OCI-LY1 (cell line): ENCODE measurements at regions not wholly inside any gene's neighbourhood (a gene's known extent, or its start where the extent isn't known, plus 50 kb on each side); places are given as distances from the start of the nearest gene placed in this dataset.

ENCODE experiments used
- H2AFZ ChIP-seq: fragments of 200-600 bp; sonication (generic), shearing (Covaris generic); 2 replicates; pipeline ENCODE4 v1.6.0; 2014; ENCODE audit warnings: antibody characterized with exemption, mild to moderate bottlenecking, low read length
- H3F3A ChIP-seq: fragments of 200-600 bp; sonication (generic), shearing (Covaris generic); 2 replicates; pipeline ENCODE4 v1.6.0; 2014; ENCODE audit warnings: mild to moderate bottlenecking, antibody characterized with exemption, low read length, moderate library complexity; ENCODE audit not compliant: insufficient read depth
- H3K27ac ChIP-seq: fragments of 200-600 bp; sonication (generic); 2 replicates; pipeline ENCODE4 v1.5.1; 2014; ENCODE audit warnings: low read length, mixed run types, mild to moderate bottlenecking, low read depth; ENCODE audit not compliant: poor library complexity, severe bottlenecking
- H3K27me3 ChIP-seq: fragments of 200-600 bp; sonication (generic); 2 replicates; pipeline ENCODE4 v1.6.0; 2014; ENCODE audit warnings: antibody characterized with exemption, mild to moderate bottlenecking, low read length, moderate library complexity; ENCODE audit not compliant: insufficient read depth
- H3K36me3 ChIP-seq: fragments of 200-600 bp; sonication (generic); 2 replicates; pipeline ENCODE4 v1.6.1; 2014; ENCODE audit warnings: mild to moderate bottlenecking, antibody characterized with exemption, low read length, moderate library complexity, mixed read lengths; ENCODE audit not compliant: insufficient read depth
- H3K4me1 ChIP-seq: fragments of 200-600 bp; sonication (generic); 2 replicates; pipeline ENCODE4 v1.5.1; 2014; ENCODE audit warnings: mild to moderate bottlenecking, low read length, moderate library complexity; ENCODE audit not compliant: insufficient read depth, severe bottlenecking
- H3K4me2 ChIP-seq: fragments of 200-600 bp; sonication (generic), shearing (Covaris generic); 2 replicates; pipeline ENCODE4 v1.6.1; 2014; ENCODE audit warnings: low read length
- H3K4me3 ChIP-seq: fragments of 200-600 bp; sonication (generic); 2 replicates; pipeline ENCODE4 v1.5.1; 2014; ENCODE audit warnings: low read length, low read depth, mild to moderate bottlenecking, mixed read lengths; ENCODE audit not compliant: poor library complexity, severe bottlenecking
- H3K79me2 ChIP-seq: fragments of 200-600 bp; shearing (Covaris generic); 2 replicates; pipeline ENCODE4 v1.6.1; 2016; ENCODE audit warnings: mixed run types, low read length, mixed read lengths; ENCODE audit not compliant: insufficient read depth
- H3K9ac ChIP-seq: fragments of 200-600 bp; sonication (generic), shearing (Covaris generic); 2 replicates; pipeline ENCODE4 v1.6.1; 2014; ENCODE audit warnings: mild to moderate bottlenecking, low read length, mixed read lengths
- H3K9me2 ChIP-seq: fragments of 200-600 bp; sonication (generic), shearing (Covaris generic); 2 replicates; pipeline ENCODE4 v1.6.1; 2014; ENCODE audit warnings: low read depth, mild to moderate bottlenecking, low read length, mixed read lengths
- H3K9me3 ChIP-seq: fragments of 200-600 bp; shearing (Covaris generic); 2 replicates; pipeline ENCODE4 v1.6.1; 2014; ENCODE audit warnings: low read length, mixed read lengths
- H4K20me1 ChIP-seq: fragments of 200-600 bp; sonication (generic), shearing (Covaris generic); 2 replicates; pipeline ENCODE4 v1.6.0; 2016; ENCODE audit warnings: mild to moderate bottlenecking, low read length; ENCODE audit not compliant: insufficient read depth
- EZH2 ChIP-seq: fragments of 200-600 bp; sonication (generic), shearing (Covaris generic); IDR thresholded peaks from 2 replicates; pipeline ENCODE4 v1.8.0; 2017; ENCODE audit warnings: borderline replicate concordance, mixed run types, mild to moderate bottlenecking, antibody characterized with exemption, low read length, moderate library complexity, mixed read lengths
- TF ChIP-seq, protein P1 (sequence below): fragments of 200-600 bp; sonication (generic), shearing (Covaris generic); IDR thresholded peaks from 2 replicates; pipeline ENCODE4 v1.5.1; 2017; ENCODE audit warnings: mild to moderate bottlenecking, antibody characterized with exemption, low read length, moderate library complexity, mixed read lengths

DNA sequence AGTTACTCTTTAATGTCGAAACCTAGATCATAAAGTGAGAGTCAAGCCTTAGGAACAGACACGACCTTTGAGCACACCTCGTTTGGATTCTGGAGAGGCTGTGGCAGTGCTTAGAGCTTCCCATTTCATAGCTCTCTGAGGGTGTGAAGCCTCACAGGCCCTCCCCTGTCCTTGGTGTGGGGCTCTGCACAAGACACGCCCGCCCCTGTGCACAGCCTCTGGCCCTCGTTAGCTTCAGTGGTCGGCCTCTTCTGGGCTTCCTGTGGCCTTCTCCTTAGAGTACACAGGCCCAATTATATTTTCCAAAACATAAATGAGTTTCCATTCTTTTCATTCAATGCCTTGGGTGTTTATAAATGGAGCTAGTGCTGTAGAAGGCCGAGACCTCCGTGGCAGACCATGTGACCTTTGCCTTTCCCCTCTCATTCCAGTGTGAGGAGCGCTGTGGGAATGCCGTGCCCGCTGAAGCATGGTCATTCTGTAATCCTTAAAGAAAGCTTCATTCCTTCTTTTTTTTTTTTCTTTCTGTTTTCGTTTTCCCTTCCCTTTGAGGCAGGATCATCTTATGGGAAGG, 208.6 kb downstream of the DCDC2C start:
- Histone ChIP-seq H4K20me1 (no peaks in the 10 kb centered on the region), H2AFZ (no peak overlapping the region), H3K9me3 (no peaks in the 10 kb centered on the region), H3K9ac (no peak overlapping the region), H3K27ac (no peak overlapping the region), H3K4me3 (no peak overlapping the region), H3K4me1 (no peaks in the 10 kb centered on the region), H3F3A (no peaks in the 10 kb centered on the region), H3K36me3 (no peaks in the 10 kb centered on the region), H3K9me2 (no peaks in the 10 kb centered on the region), H3K27me3 (0 out of 2 replicates have a peak, but pooled peaks cover 4% of the 10 kb centered on the region), H3K79me2 (no peaks in the 10 kb centered on the region), H3K4me2 (no peak overlapping the region)
- TF ChIP-seq EZH2 = no peak
- TF ChIP-seq, protein P1, sequence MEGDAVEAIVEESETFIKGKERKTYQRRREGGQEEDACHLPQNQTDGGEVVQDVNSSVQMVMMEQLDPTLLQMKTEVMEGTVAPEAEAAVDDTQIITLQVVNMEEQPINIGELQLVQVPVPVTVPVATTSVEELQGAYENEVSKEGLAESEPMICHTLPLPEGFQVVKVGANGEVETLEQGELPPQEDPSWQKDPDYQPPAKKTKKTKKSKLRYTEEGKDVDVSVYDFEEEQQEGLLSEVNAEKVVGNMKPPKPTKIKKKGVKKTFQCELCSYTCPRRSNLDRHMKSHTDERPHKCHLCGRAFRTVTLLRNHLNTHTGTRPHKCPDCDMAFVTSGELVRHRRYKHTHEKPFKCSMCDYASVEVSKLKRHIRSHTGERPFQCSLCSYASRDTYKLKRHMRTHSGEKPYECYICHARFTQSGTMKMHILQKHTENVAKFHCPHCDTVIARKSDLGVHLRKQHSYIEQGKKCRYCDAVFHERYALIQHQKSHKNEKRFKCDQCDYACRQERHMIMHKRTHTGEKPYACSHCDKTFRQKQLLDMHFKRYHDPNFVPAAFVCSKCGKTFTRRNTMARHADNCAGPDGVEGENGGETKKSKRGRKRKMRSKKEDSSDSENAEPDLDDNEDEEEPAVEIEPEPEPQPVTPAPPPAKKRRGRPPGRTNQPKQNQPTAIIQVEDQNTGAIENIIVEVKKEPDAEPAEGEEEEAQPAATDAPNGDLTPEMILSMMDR = no peak

DNA sequence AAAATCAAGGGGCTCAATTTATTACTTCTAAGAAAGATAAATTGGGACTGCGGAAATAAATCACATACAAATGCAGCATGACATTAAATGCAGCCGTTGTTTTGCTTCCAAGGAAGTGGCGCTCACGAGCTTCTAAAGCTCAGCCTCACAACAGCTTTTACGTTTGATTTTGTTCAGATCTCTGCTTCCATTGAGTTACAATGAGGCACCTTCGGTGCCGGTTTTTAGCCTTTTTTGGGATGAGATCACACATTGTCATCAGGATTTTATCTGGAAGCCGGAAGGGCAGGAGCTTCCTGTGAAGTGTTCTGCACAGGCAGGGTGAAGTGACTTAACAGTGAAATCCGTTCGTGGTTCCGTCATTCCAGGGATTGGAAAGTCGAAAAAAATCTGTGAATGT, 209.8 kb downstream of the DCDC2C start:
- Histone ChIP-seq H3K4me3 (no peak overlapping the region), H3F3A (no peaks in the 10 kb centered on the region), H3K27me3 (peaks cover 8% of the 10 kb centered on the region; the same call in 1 of the 2 replicates), H3K4me1 (no peaks in the 10 kb centered on the region), H3K27ac (no peak overlapping the region), H3K9me2 (no peaks in the 10 kb centered on the region), H2AFZ (no peak overlapping the region), H4K20me1 (no peaks in the 10 kb centered on the region), H3K79me2 (no peaks in the 10 kb centered on the region), H3K4me2 (no peak overlapping the region), H3K36me3 (no peaks in the 10 kb centered on the region), H3K9ac (no peak overlapping the region), H3K9me3 (no peaks in the 10 kb centered on the region)
- TF ChIP-seq, protein P1 = no peak
- no peak for TF ChIP-seq EZH2

DNA sequence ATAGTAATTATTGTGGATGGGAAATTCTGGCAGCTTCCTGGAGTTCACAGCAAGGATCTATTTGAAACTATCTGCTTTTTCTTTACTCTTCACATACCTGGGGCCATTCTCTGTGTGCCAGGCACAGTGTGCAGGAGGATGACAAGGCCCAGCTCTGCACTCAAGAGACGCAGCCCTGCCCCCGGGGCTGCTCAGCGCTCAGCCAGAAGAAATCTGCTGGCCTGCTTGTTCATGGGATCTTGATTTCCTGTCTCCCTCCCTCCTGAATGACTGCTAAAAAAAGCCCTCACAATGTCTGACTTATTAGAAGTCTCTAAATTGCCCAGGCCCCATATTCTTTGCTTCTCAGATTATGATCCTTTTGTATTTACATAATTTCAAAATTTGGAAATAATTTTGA, 210.9 kb downstream of the DCDC2C start:
- H3K9me3 ChIP-seq = no peaks in the 10 kb centered on the region
- no peak overlapping the region for H3K4me3 ChIP-seq
- no peak overlapping the region for H3K27ac ChIP-seq
- no peaks in the 10 kb centered on the region for H3K36me3 ChIP-seq
- H2AFZ ChIP-seq = no peak overlapping the region
- TF ChIP-seq, protein P1 = no peak
- TF ChIP-seq EZH2 = no peak
- H3K9me2 ChIP-seq = no peaks in the 10 kb centered on the region
- no peak overlapping the region for H3K4me2 ChIP-seq
- H3K27me3 ChIP-seq = peaks cover 8% of the 10 kb centered on the region; the same call in 1 of the 2 replicates
- no peaks in the 10 kb centered on the region for H3K79me2 ChIP-seq
- H4K20me1 ChIP-seq = no peaks in the 10 kb centered on the region
- H3F3A ChIP-seq = no peaks in the 10 kb centered on the region
- H3K4me1 ChIP-seq = no peaks in the 10 kb centered on the region
- H3K9ac ChIP-seq = no peak overlapping the region
